ENCODE measurements at regions not wholly inside any gene's neighbourhood (a gene's known extent, or its start where the extent isn't known, plus 50 kb on each side); places are given as distances from the start of the nearest gene placed in this dataset.

GRCh38 chr2:2422621-2423020 lies 91.5 kb upstream of the MYT1L start:
- TF ChIP-seq EZH2 (IDR thresholded peaks at IDR 0.05; ENCODE audit: low read length, missing control alignments): no peak
- no peak for TF ChIP-seq CTCF (conservative IDR thresholded peaks at IDR 0.05 in 1 of 2, IDR thresholded peaks at IDR 0.05 in 1 of 2; ENCODE audit: low read depth in 1 of 2, low read length in 2 of 2)

Measured in fibroblast of lung (primary cell).